GM21447 (cell line): ENCODE measurements at regions not wholly inside any gene's neighbourhood (a gene's known extent, or its start where the extent isn't known, plus 50 kb on each side); places are given as distances from the start of the nearest gene placed in this dataset.

Source experiments
- ATAC-seq: cut with Tn5 transposase; IDR thresholded peaks from one replicate; pipeline ENCODE4 v1.9.1; 2021; ENCODE audit not compliant: unreplicated experiment

DNA sequence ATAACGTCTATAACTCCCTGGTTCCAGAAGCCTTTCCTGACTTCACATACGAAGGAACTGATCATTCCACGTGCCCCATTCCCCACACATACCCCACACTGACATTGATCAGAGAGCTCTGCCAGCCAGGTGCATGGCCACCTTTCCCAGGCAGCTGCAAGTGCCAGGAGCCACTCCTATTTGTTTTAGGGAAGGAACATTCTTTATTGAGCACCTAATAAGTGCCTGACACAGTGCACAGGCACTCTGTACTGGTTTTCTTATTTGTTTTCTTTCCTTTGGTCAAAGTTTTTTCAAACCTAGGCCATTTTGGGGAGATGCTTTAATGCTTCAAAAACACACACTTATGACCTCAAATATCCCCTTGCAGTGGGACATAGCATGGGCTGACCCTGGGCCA lies 50.0 kb downstream of the PITPNM2 start:
- no peak for ATAC-seq

DNA sequence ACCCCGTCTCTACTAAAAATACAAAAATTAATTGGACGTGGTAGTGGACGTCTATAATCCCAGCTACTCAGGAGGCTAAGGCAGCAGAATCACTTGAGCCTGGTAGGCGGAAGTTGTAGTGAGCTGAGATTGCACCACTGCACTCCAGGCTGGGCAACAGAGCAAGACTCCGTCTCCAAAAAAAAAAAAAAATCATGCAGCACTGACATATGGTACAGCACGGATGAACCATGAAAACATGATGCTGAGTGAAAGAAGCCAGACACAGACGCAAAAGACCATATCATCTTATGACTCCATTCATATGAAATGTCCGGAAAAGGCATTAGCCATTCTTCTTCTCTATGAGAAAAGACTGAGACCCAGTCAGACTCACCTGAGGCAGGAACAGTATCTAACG lies 50.4 kb downstream of the PITPNM2 start:
- ATAC-seq, result no peak

DNA sequence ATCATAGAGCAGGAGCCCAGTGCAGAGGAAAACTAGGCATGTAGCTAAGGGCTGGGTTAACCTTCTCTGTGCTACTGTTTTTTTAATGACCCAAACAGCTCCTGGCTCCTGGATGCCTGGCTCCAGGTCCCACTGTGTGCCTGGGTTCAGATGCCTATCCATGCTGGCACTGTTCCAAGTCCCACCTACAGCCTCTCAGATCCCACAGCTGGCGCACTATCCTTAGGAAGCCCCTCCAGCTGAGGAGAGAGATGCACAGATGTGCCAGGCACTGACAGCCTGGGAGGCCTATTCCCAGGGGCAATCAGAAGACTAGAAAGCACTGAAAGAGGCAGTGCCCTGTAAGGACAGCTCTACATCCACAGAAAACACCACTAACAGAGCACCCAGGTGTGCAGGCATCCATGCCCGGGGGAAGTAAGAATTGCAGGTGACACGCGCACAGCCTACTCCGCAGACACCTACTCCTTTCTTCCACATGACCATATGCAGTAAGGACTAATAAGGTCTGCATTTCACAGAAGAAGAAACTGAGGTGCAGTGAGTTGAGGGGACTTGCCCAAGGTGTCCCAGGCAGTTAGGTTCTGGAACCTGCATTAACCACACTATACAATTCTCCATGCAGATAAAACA lies 51.2 kb downstream of the PITPNM2 start:
- ATAC-seq, result no peak

DNA sequence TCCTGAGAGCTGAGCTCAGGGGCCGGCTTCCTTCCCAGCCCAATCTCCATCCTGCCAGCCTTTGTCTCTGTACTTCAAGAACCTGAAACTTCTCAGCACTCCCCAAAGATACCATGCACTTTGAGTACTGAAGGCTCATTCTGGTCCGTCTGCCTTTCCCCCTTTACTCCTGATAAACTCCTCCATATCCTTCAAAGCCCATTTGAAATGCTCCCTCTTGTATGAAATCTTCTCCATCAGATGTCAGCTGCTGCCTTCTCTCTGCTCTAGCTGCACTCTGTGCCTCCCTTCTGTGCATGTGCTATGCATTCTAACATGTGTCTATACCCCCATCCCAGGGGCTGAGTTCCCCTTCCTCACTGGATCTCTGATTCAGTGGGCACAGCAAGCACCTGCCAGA lies 52.1 kb downstream of the PITPNM2 start:
- no peak for ATAC-seq

DNA sequence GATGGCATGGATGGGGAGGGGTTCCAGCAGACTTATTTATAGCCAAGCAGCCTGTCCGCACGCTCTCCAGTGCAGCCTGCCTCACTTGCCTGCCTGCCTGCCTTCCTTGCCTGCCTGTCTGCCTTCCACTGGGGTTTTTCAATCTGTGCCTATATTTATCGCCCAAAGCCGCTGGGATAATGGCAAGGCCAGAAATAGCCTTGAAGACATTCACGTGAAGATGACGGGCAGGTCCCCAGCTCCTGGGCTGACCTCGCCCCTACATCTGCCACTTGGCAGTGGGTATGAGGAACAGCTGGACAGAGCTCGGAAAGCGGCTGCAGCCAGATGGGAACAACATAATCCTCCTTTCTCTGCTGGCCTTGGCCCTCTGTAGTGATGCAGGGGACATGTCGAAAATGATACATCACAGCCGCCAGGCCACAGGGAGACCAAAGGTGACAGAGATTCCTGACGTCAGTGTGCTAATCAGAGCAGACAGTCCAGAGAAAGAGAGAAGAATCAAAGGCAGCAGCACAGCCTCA lies 53.3 kb downstream of the PITPNM2 start:
- no peak for ATAC-seq

DNA sequence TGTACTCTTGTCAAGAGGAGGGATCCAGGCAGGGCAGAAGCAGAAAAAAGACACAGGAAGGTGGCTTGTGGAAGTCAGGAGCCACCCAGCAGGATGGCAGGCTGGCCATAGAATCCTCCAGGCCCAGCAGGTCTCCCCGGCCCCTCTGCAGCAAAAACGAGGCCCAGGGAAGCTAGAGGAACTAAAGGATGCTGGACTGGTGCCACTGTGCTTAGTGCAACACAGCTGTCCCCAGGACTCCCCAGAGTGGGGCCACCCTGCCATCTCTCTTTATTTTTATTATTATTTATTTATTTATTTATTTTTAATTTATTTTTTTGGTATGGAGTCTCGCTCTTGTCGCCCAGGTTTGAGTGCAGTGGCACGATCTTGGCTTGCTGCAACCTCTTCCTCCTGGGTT lies 54.1 kb downstream of the PITPNM2 start:
- ATAC-seq, result no peak

DNA sequence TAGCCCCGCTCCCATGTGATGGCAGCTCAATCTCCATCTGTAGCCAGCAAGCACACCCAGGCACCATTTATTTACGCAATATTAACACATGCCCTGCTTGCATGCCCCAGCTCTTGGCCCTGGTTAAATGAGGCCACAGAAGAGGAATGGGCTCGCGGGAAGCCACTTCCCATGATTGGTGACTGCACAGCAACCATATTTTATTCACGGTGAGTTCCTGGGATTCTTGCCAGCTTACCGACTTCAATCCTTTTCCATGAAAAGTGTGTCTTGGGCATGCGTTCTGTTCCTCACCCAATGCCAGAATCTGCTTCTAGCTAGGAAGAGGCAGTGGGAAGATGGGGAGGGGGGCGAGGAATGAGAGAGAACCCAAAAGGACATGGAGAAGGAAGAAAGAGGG lies 54.7 kb downstream of the PITPNM2 start:
- no peak for ATAC-seq

DNA sequence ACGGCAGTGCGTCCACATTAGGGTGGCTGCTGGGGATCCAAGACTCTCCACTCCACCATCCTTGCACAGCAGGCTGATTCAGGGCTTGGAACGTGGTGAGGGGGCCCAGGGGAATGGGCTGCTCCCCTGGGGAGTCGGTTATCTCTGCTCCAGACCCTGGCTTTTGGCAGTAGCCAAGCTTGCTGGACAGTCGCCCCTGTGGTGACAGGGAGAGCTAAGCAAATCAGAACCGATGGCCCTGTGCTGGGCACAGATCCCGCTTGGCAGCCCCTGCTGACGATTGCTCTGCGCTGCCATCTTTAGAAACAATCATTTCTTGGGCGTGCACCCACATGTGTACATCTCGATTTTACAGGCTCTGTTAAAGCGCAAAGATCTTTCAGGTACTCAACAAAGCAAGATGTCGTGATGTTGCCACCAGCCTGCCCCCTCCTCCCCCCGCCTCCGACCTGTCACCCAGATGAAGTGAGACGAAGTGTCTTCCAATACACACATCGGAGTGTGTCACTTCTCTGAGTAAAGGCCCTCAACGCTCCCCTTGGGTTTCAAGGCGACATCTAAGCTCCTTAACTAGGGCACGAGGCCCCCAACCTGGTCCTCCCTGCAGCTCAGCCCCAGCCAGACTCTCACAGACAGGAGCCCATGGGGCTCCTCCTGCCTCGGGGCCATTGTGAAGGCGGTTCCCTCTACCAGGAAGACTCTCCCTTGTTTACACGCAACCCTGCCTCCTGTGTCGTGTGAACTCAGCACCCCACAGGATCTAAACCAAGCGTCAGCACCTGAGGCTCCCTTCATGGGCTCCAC lies 55.6 kb downstream of the PITPNM2 start:
- ATAC-seq, result no peak

DNA sequence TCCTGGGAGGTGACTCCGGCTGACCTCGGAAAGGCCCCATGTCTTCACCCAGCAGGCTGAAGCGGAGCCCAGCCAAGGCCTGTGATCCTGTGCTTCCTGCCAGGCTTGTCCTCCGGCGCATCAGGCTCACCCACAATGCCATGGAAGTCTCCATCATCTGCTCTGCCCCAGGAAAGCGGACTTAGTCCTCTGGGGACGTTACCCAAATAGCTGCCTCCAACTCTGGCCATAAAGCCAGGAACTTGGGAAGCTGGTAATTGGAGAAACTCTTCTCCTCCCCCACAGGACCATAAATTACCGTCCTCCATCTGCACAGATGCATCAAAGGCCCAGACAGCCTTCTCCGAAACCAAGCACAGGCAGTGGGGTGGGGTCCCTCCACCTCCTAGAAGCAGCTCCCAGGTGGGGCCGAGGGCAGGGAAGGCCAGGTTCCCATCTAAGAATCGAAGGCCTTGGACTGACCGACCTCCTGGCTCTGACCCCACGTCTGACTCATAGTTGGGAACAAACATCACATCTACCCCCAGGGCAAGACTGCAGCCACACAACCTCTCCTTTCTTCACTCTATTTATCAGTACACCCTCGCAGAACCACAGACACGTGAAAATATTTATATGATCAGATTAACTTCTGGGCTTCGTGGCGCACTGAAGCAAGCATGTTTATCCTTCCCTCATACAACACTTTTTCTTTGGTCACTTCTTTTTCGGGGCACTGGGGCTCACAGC lies 56.4 kb downstream of the PITPNM2 start:
- ATAC-seq, result no peak

DNA sequence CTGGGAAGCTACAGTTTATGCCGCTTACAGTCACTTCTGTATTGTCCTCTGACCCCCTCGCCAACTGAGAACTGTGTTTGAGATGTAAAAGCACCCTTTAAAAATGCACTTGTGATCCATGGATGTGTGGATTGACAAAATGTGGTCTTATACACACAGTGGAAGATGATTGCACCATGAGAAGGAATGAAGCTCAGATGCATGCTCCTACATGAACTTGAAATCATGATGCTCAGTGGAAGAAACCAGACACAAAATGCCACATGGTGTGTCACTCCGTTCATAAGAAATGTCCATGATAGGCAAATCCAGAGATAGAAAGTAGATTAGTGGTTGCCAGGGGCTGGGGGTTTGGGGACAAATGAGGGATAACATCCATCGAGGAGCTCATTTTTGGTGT lies 58.0 kb downstream of the PITPNM2 start:
- no peak for ATAC-seq

DNA sequence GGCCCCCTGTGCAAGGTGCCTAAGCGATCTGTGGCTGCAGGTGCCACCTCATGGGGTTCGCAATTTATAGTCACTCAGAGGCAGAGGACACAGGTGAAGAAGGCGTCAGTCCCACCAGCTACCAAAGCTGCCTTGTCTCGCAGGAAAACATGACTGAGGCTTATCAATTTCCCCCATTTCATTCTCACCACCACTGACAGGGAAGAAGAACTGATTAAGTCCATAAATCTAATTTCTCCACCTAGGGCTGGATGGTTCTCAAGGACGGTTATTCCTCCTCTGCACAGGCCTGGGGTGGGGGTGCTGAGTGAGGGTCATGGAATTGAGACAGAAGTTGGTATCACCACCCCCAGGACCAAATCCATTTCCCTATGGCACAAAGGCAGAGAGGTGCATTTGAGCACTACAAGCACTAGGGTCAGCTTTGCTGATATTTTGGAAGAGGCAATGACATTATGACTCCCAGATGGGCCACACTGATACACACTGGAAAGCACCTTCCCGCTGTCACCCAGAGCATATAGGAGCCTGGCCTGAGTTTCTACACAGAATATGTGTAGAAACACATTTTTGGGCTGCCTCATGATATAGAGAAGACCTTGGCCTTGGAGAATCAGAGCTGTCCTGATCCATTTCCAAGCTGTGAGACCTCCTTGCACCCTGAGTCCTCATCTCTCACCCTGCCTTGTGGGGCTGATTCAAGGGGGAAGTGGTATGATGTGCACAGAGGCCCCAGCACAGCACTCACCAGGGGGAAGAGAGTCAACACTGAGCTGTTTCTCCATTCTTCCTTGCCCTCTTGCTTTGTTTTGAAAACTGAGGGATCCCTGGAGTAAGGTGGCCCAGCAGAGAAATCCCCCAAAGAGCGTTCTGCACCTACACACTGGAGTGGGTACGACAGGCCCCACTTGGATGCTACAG lies 59.4 kb downstream of the PITPNM2 start:
- no peak for ATAC-seq

DNA sequence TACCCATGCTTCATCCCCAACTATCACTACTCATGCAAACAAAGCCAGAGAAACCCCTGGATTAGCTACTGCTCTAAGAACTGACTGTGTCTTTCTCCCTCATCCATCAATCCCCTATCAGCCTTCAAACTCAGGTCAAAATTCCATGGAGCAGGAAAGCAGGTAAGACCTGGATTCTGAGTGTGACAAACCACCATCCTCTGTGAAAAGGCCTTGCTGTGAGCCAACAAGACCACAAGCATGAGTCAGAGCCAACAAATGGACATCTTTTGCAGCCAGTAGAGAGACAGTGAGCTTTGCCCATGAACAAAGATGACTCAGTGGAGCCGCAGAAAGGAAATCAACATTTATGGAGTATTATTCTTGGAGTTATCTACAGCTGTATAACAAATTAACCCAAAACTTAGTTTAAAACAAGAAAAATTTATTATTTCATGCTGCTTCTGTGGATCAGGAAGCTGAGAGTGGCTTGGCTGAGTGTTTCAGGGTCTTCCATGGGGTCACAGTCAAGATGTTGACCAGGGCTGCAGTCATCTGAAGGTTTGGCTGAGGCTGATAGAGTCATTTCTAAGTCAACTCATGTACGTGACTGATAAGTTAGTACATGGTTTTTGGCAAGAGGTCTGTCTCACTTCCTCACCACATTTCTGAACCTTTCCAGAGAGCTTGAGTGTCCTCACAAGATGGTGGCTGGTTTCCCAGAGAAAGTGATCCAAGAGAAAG lies 61.1 kb downstream of the PITPNM2 start:
- no peak for ATAC-seq

DNA sequence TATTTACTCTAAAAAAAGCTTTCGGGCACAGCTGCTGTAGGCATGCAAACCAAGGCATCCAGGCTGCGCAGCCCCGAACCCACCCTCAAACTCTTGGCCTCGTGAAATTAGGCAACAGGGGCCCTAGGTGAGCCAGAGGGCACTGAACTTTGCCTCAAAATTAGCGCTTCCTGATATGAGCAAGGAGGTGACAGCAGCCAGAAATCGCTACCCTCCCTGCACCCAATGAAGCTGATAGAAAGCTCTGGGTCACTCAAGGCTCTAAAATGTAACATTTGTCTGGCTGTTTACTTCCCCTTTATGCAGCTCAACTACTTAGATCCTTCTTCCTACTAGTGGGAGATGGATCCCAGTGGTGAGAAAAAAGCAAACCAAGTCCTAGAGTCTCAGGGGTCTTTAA lies 61.8 kb downstream of the PITPNM2 start:
- no peak for ATAC-seq

DNA sequence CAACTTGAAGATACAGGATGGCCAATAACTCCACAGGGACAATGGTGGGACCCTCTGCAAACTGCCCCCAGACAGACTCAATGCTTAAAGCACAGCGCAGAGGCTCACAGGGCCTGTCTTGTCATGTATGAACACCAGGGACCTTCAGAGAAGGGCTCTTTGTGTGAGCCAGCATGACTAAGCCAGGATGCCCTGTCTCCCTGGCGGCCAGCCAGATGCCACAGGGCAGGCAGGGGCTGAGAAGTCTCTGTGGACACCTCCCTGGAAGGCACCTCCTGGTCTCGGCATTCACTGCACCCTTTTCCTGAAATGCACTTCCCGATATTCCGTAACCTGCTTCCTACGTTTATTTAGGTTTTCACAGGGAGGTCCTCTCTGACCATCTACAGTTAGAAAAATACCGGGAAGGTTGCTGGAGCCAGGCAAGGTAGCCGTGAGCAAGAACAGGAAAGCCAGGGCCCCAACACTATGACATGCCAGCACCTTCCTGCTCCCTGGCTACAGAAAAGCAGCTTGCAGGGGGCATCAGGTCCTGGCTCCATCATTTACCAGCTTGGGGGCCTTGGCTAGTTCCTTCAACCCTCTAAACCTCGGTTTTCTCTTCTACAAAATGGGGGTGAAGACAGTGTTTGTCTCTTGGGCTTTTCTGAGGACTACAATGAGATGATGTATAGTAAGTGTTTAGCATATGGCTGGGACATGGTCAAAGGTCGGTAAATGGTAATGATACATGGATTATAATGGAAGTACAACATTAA lies 65.0 kb downstream of the PITPNM2 start:
- ATAC-seq, result no peak

DNA sequence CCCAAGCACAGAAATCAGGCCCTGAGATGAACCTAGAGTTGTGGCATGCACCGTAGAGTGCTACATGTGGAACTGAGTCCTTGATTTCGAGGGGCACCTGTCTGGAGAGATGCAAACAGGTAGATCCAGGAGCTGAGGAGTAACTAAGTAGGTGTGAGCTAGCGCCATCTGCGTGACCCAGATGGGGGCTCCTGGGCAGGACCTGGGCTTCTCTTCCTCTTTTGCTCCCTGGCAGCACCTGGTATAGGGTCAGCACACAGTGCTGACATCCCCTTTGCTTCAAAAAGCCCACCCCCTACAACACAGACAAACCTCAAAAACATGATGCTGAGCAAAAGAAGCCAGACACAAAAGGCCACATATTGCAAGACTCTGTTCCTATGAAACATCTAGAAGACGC lies 65.8 kb downstream of the PITPNM2 start:
- no peak for ATAC-seq

DNA sequence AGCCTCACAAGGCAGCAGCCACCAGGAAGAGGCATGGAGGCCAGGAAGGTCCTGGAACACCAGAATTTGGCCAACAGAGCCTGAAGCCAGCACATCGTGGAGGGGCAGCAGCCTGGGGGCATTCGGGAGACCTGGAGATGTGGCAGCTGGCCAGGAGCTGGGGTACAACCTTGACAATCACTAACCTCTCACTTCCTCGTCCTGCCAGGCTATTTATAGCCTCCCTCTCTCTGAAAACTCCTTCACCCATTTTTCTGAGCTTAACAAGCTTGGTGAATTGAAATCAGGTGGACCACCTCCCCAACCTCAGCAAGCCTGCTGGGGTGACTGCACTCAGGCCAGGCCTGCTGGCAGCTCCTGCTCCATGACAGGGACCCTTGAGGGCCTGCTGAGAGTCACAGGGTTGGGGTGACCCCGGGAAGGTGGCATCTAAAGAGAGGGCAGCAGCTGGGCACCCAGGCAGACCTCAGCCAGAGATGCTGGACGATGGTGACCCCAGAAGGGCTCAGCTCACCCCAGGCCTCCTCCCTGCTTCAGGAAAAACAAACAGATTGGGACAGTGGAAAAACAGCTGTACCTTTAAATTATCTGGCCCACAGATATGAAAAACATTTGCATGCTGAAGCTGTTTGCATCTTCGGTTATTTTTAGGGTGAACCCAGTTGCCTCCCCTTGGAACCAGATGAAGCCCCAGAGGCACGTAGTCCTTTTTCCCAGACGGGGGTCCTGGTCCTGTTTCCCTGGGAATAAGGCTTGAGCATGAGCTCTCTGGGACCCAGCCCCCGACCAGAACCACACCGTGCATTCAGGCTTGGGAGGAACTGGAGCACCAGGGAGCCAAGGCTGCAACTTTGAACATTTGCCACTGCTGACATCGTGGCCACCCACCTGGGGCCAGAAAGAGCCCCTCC lies 67.0 kb downstream of the PITPNM2 start:
- no peak for ATAC-seq

DNA sequence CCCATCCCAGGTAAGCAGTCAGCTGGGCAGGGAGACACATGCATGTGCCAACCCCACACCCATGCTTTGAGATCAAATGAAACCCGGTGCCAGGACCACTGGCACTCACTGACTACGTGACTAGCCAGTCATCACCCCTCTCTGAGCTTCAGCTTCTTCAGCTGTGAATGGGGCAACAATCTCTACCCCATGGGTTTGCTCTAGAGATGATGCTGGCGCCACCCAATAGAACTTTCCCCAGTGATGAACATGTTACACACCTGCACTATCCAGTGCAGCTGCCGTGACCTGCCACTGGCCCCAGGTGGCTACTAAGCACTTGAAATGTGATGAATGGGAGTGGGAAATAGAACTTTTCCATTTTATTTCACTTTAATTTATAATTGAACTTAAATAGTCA lies 70.3 kb downstream of the PITPNM2 start:
- ATAC-seq, result no peak

DNA sequence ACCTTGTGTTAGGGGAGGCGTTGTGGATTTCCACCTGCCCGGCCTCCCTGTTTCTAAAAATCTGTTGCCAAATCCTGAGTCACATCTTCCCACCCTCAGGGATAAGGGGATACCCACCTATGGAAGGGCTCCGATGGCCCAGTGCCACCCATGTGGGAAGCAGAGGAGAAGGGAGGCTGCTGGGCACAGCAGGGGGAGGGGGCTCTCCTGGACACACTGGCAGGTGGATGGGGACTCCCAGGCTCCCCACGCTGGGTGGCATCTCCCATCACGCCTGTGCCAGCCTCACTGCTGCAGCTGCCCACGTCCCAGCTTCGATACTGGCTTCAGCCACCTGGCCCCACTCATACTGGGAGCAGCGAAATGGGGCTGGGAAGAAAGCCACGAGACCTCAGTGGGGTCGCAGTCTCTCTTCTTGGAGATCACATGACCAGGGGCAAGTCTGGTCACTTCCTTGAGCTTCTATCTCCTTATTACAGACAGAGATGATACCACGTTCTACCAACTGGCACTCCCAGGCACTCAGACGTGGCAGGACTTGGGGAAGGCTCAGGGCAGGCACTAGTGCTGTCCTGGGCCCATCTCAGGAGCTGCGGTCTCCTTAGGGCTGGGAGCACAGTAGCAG lies 72.2 kb downstream of the PITPNM2 start:
- no peak for ATAC-seq
